Activated CD8-positive, alpha-beta T cell treated with anti-CD3 and anti-CD28 coated beads, Interleukin-2, amount 10 ng/mL, durations not matched to agents 7 days and 5 days (primary cell): ENCODE measurements at regions not wholly inside any gene's neighbourhood (a gene's known extent, or its start where the extent isn't known, plus 50 kb on each side); places are given as distances from the start of the nearest gene placed in this dataset.

ENCODE experiments used
- ATAC-seq: fragments of 150-1000 bp; cut with Tn5 transposase; one replicate; pipeline ENCODE4 v1.10.0; 2021; ENCODE audit warnings: moderate library complexity
- CTCF ChIA-PET: fragments of 350-600 bp; sonication (Branson Sonifier 250); formaldehyde crosslinking; loops from one replicate; lab custom pipeline; 2021; ENCODE audit warnings: antibody characterized with exemption; lab: Charles Lee
- POLR2A ChIA-PET: fragments of 350-600 bp; sonication (Branson Sonifier 250); formaldehyde crosslinking; loops from one replicate; lab custom pipeline; 2021; ENCODE audit warnings: antibody characterized with exemption; lab: Charles Lee
- DNase-seq: peaks from one replicate; pipeline ENCODE4 v3.0.0-alpha.2; 2020
- H3K27ac Mint-ChIP-seq: one replicate; pipeline ENCODE4 v1.8.0; 2021; ENCODE audit warnings: mild to moderate bottlenecking, mixed read lengths
- H3K27me3 Mint-ChIP-seq: one replicate; pipeline ENCODE4 v1.8.0; 2021; ENCODE audit warnings: low read depth, mixed read lengths
- H3K36me3 Mint-ChIP-seq: one replicate; pipeline ENCODE4 v1.8.0; 2021; ENCODE audit warnings: low read depth, mixed read lengths
- H3K4me1 Mint-ChIP-seq: one replicate; pipeline ENCODE4 v1.8.0; 2021; ENCODE audit warnings: low read depth, mixed read lengths
- H3K4me3 Mint-ChIP-seq: one replicate; pipeline ENCODE4 v1.8.0; 2021; ENCODE audit warnings: mild to moderate bottlenecking, mixed read lengths
- H3K9me3 Mint-ChIP-seq: one replicate; pipeline ENCODE4 v1.8.0; 2022; ENCODE audit warnings: mixed read lengths; ENCODE audit not compliant: insufficient read depth

- no peaks in the 10 kb centered on the region for H3K27me3 Mint-ChIP-seq
- H3K4me3 Mint-ChIP-seq = no peak overlapping the region
- ATAC-seq (no peak), DNase-seq (no peak)
- H3K27ac Mint-ChIP-seq = no peak overlapping the region
- CTCF ChIA-PET = no interaction called here
- no peaks in the 10 kb centered on the region for H3K4me1 Mint-ChIP-seq
- no peaks in the 10 kb centered on the region for H3K36me3 Mint-ChIP-seq
- POLR2A ChIA-PET = no interaction called here
- no peaks in the 10 kb centered on the region for H3K9me3 Mint-ChIP-seq
These were observed 1133.1 kb upstream of the ACO1 start for GRCh38 chr9:31251386-31251785.

GRCh38 chr9:31253800-31254762 is 1130.4 kb upstream of the ACO1 start:
- Mint-ChIP-seq H3K27me3 (no peaks in the 10 kb centered on the region), H3K36me3 (no peaks in the 10 kb centered on the region), H3K9me3 (no peaks in the 10 kb centered on the region), H3K4me1 (no peaks in the 10 kb centered on the region), H3K4me3 (no peak overlapping the region), H3K27ac (no peak overlapping the region)
- ChIA-PET CTCF (no interaction called here), POLR2A (no interaction called here)
- ATAC-seq = no peak
- DNase-seq = no peak

GRCh38 chr9:31255211-31255610 is 1129.2 kb upstream of the ACO1 start:
- no peak overlapping the region for H3K4me3 Mint-ChIP-seq
- no peak for ATAC-seq
- POLR2A ChIA-PET = no interaction called here
- no peaks in the 10 kb centered on the region for H3K27me3 Mint-ChIP-seq
- H3K4me1 Mint-ChIP-seq = peaks cover 5% of the 10 kb centered on the region
- DNase-seq = no peak
- H3K27ac Mint-ChIP-seq = no peak overlapping the region
- no peaks in the 10 kb centered on the region for H3K9me3 Mint-ChIP-seq
- H3K36me3 Mint-ChIP-seq = no peaks in the 10 kb centered on the region
- CTCF ChIA-PET = no interaction called here

- no peak for ATAC-seq
- ChIA-PET POLR2A (no interaction called here), CTCF (no interaction called here)
- peaks cover 5% of the 10 kb centered on the region for H3K4me1 Mint-ChIP-seq
- H3K27me3 Mint-ChIP-seq = no peaks in the 10 kb centered on the region
- no peak for DNase-seq
- no peaks in the 10 kb centered on the region for H3K9me3 Mint-ChIP-seq
- H3K36me3 Mint-ChIP-seq = no peaks in the 10 kb centered on the region
- H3K4me3 Mint-ChIP-seq = no peak overlapping the region
- H3K27ac Mint-ChIP-seq = no peak overlapping the region
These were observed 1124.6 kb upstream of the ACO1 start for GRCh38 chr9:31259824-31260223.

GRCh38 chr9:31272456-31273295 is 1111.8 kb upstream of the ACO1 start:
- Mint-ChIP-seq H3K27ac (no peak overlapping the region), H3K4me3 (no peak overlapping the region), H3K36me3 (no peaks in the 10 kb centered on the region), H3K9me3 (no peaks in the 10 kb centered on the region), H3K27me3 (no peaks in the 10 kb centered on the region), H3K4me1 (no peaks in the 10 kb centered on the region)
- CTCF ChIA-PET = no interaction called here
- POLR2A ChIA-PET = no interaction called here
- no peak for DNase-seq
- no peak for ATAC-seq

GRCh38 chr9:31275419-31275818 is 1109.0 kb upstream of the ACO1 start:
- H3K27me3 Mint-ChIP-seq = no peaks in the 10 kb centered on the region
- H3K27ac Mint-ChIP-seq = no peak overlapping the region
- H3K36me3 Mint-ChIP-seq = no peaks in the 10 kb centered on the region
- DNase-seq (no peak), ATAC-seq (no peak)
- POLR2A ChIA-PET = no interaction called here
- CTCF ChIA-PET = no interaction called here
- H3K4me3 Mint-ChIP-seq = no peak overlapping the region
- no peaks in the 10 kb centered on the region for H3K4me1 Mint-ChIP-seq
- H3K9me3 Mint-ChIP-seq = no peaks in the 10 kb centered on the region

GRCh38 chr9:31290731-31291130 is 1093.7 kb upstream of the ACO1 start:
- no peak for ATAC-seq

GRCh38 chr9:31302620-31303418 is 1081.6 kb upstream of the ACO1 start:
- Mint-ChIP-seq H3K27ac (no peak overlapping the region), H3K36me3 (no peaks in the 10 kb centered on the region), H3K4me1 (peaks cover 18% of the 10 kb centered on the region), H3K4me3 (no peak overlapping the region), H3K27me3 (no peaks in the 10 kb centered on the region), H3K9me3 (no peaks in the 10 kb centered on the region)
- DNase-seq (no peak), ATAC-seq (no peak)
- POLR2A ChIA-PET = no interaction called here
- CTCF ChIA-PET = no interaction called here

More at GRCh38 chr9:31290731-31291130, 1093.7 kb upstream of the ACO1 start:
- CTCF ChIA-PET = no interaction called here
- Mint-ChIP-seq H3K9me3 (peaks cover 8% of the 10 kb centered on the region), H3K27ac (no peak overlapping the region), H3K4me1 (no peaks in the 10 kb centered on the region), H3K36me3 (peaks cover 2% of the 10 kb centered on the region), H3K4me3 (no peak overlapping the region), H3K27me3 (no peaks in the 10 kb centered on the region)
- POLR2A ChIA-PET = no interaction called here
- no peak for DNase-seq

- Mint-ChIP-seq H3K27ac (no peak overlapping the region), H3K4me1 (peaks cover 18% of the 10 kb centered on the region), H3K9me3 (no peaks in the 10 kb centered on the region), H3K4me3 (no peak overlapping the region), H3K36me3 (no peaks in the 10 kb centered on the region), H3K27me3 (no peaks in the 10 kb centered on the region)
- ChIA-PET POLR2A (no interaction called here), CTCF (no interaction called here)
- ATAC-seq (no peak), DNase-seq (no peak)
These were observed 1079.9 kb upstream of the ACO1 start for GRCh38 chr9:31304576-31304975.

- ATAC-seq (no peak), DNase-seq (no peak)
- H3K27me3 Mint-ChIP-seq = no peaks in the 10 kb centered on the region
- ChIA-PET CTCF (no interaction called here), POLR2A (no interaction called here)
- no peak overlapping the region for H3K27ac Mint-ChIP-seq
- H3K36me3 Mint-ChIP-seq = no peaks in the 10 kb centered on the region
- no peaks in the 10 kb centered on the region for H3K4me1 Mint-ChIP-seq
- no peaks in the 10 kb centered on the region for H3K9me3 Mint-ChIP-seq
- no peak overlapping the region for H3K4me3 Mint-ChIP-seq
These were observed 1070.2 kb upstream of the ACO1 start for GRCh38 chr9:31314241-31314640.

- ATAC-seq (no peak), DNase-seq (no peak)
- ChIA-PET CTCF (no interaction called here), POLR2A (no interaction called here)
- no peaks in the 10 kb centered on the region for H3K9me3 Mint-ChIP-seq
- peaks cover 13% of the 10 kb centered on the region for H3K4me1 Mint-ChIP-seq
- H3K27me3 Mint-ChIP-seq = no peaks in the 10 kb centered on the region
- H3K4me3 Mint-ChIP-seq = no peak overlapping the region
- no peaks in the 10 kb centered on the region for H3K36me3 Mint-ChIP-seq
- H3K27ac Mint-ChIP-seq = no peak overlapping the region
These were observed 1063.9 kb upstream of the ACO1 start for GRCh38 chr9:31320494-31320893.
